Caco-2 (cell line): ENCODE measurements at regions not wholly inside any gene's neighbourhood (a gene's known extent, or its start where the extent isn't known, plus 50 kb on each side); places are given as distances from the start of the nearest gene placed in this dataset.

Experiments
- BruUV-seq: library from RNA; stranded (reverse); fragments of 400-500 nt; replicated peaks from 2 replicates; lab custom pipeline; 2021; lab: Mats Ljungman, UMichigan
- CTCF ChIA-PET: fragments of 300-600 bp; sonication (Branson Sonifier 250); formaldehyde crosslinking; loops from one replicate; lab custom pipeline; 2022; ENCODE audit warnings: antibody characterized with exemption; lab: Charles Lee
- POLR2A ChIA-PET: fragments of 300-600 bp; sonication (Branson Sonifier 250); formaldehyde crosslinking; loops from one replicate; lab custom pipeline; 2022; ENCODE audit warnings: antibody characterized with exemption; lab: Charles Lee
- DNase-seq, 2 experiments: peaks; one replicate each; pipeline versions ENCODE4 v3.0.0 to v3.0.0-alpha.2; 2020 to 2022
- H3K27me3 ChIP-seq: replicated peaks from 2 replicates; pipeline ENCODE4 v1.6.0; 2011; ENCODE audit warnings: low read length; ENCODE audit not compliant: control insufficient read depth, insufficient read depth
- H3K36me3 ChIP-seq: 2 replicates; pipeline ENCODE4 v1.5.1; 2011; ENCODE audit warnings: low read length; ENCODE audit not compliant: control insufficient read depth, insufficient read depth
- H3K4me1 ChIP-seq: fragments of 250-450 bp; sonication (Bioruptor Pico); 2 replicates; pipeline ENCODE4 v1.5.1; 2020; ENCODE audit warnings: mild to moderate bottlenecking
- H3K4me3 ChIP-seq: 2 replicates; pipeline ENCODE4 v1.5.1; 2011; ENCODE audit warnings: low read depth, mild to moderate bottlenecking, control low read depth, low read length
- H3K9me3 ChIP-seq: fragments of 250-450 bp; sonication (Bioruptor Pico); 2 replicates; pipeline ENCODE4 v1.5.1; 2020; ENCODE audit warnings: mild to moderate bottlenecking, moderate library complexity
- H3K27ac Mint-ChIP-seq: one replicate; pipeline ENCODE4 v1.8.0; 2022; ENCODE audit warnings: mixed read lengths; ENCODE audit not compliant: unreplicated experiment
- H3K27me3 Mint-ChIP-seq: one replicate; pipeline ENCODE4 v1.8.0; 2022; ENCODE audit warnings: mixed read lengths; ENCODE audit not compliant: insufficient read depth, unreplicated experiment
- H3K36me3 Mint-ChIP-seq: one replicate; pipeline ENCODE4 v1.8.0; 2022; ENCODE audit warnings: mild to moderate bottlenecking, mixed read lengths; ENCODE audit not compliant: insufficient read depth, unreplicated experiment
- H3K4me1 Mint-ChIP-seq: one replicate; pipeline ENCODE4 v1.8.0; 2022; ENCODE audit warnings: low read depth, mixed read lengths; ENCODE audit not compliant: unreplicated experiment
- H3K4me3 Mint-ChIP-seq: one replicate; pipeline ENCODE4 v1.8.0; 2022; ENCODE audit warnings: mild to moderate bottlenecking, moderate library complexity, mixed read lengths; ENCODE audit not compliant: unreplicated experiment
- H3K9me3 Mint-ChIP-seq: one replicate; pipeline ENCODE4 v1.8.0; 2022; ENCODE audit warnings: mixed read lengths; ENCODE audit not compliant: unreplicated experiment
- CTCF ChIP-seq, 2 experiments: fragments of 200-600 bp in 1 of 2; IDR thresholded peaks; 1 replicate in 1 of 2; 2 replicates in 1 of 2; pipeline versions ENCODE4 v1.5.1 to v1.8.0; 2011 to 2022; ENCODE audit warnings: antibody characterized with exemption in 1 of 2, control low read depth in 1 of 2, inconsistent platforms in 1 of 2, low read depth in 1 of 2, low read length in 1 of 2, mild to moderate bottlenecking in 1 of 2, moderate library complexity in 1 of 2; ENCODE audit not compliant: insufficient read depth in 1 of 2, severe bottlenecking in 1 of 2, unreplicated experiment in 1 of 2
- intact Hi-C: fragments of 100-400 bp; cut with micrococcal nuclease; formaldehyde crosslinking; loops from one replicate; pipeline ENCODE4 v1.10.0; 2022; ENCODE audit not compliant: unreplicated experiment

- intact Hi-C loops: no loop called here
- no peaks in the 10 kb centered on the region for H3K9me3 Mint-ChIP-seq
- no peak overlapping the region for H3K4me3 ChIP-seq
- H3K9me3 ChIP-seq: no peaks in the 10 kb centered on the region
- peaks cover 2% of the 10 kb centered on the region for H3K27me3 Mint-ChIP-seq
- BruUV-seq: no TSS peak
- no peaks in the 10 kb centered on the region for H3K27me3 ChIP-seq
- H3K4me3 Mint-ChIP-seq: no peak overlapping the region
- POLR2A ChIA-PET: no interaction called here
- no peaks in the 10 kb centered on the region for H3K4me1 Mint-ChIP-seq
- no peaks in the 10 kb centered on the region for H3K36me3 Mint-ChIP-seq
- H3K36me3 ChIP-seq: no peaks in the 10 kb centered on the region
- no peak for TF ChIP-seq CTCF (IDR thresholded peaks at IDR 0.05; ENCODE audit: insufficient read depth in 1 of 2, low read depth in 1 of 2, low read length in 1 of 2, severe bottlenecking in 1 of 2, unreplicated experiment in 1 of 2)
- no peak for DNase-seq
- H3K4me1 ChIP-seq: no peaks in the 10 kb centered on the region
- CTCF ChIA-PET: no interaction called here
- no peak overlapping the region for H3K27ac Mint-ChIP-seq
Measured at GRCh38 chr9:82062245-82062644, 73.7 kb downstream of the SPATA31D1 start.

- H3K4me3 Mint-ChIP-seq: no peak overlapping the region
- Histone ChIP-seq H3K9me3 (no peaks in the 10 kb centered on the region), H3K36me3 (no peaks in the 10 kb centered on the region), H3K4me1 (no peaks in the 10 kb centered on the region), H3K27me3 (no peaks in the 10 kb centered on the region), H3K4me3 (no peak overlapping the region)
- H3K27me3 Mint-ChIP-seq: peaks cover 5% of the 10 kb centered on the region
- no peaks in the 10 kb centered on the region for H3K36me3 Mint-ChIP-seq
- no TSS peak for BruUV-seq
- no peaks in the 10 kb centered on the region for H3K9me3 Mint-ChIP-seq
- ChIA-PET CTCF (no interaction called here), POLR2A (no interaction called here)
- intact Hi-C loops: no loop called here
- H3K27ac Mint-ChIP-seq: no peak overlapping the region
- DNase-seq: no peak
- H3K4me1 Mint-ChIP-seq: no peaks in the 10 kb centered on the region
- TF ChIP-seq CTCF (IDR thresholded peaks at IDR 0.05; ENCODE audit: insufficient read depth in 1 of 2, low read depth in 1 of 2, low read length in 1 of 2, severe bottlenecking in 1 of 2, unreplicated experiment in 1 of 2): no peak
Measured at GRCh38 chr9:82073551-82074543, 85.3 kb downstream of the SPATA31D1 start.

GRCh38 chr9:82080265-82080664, 91.7 kb downstream of the SPATA31D1 start:
- peaks cover 5% of the 10 kb centered on the region for H3K27me3 Mint-ChIP-seq
- POLR2A ChIA-PET: no interaction called here
- Histone ChIP-seq H3K27me3 (no peaks in the 10 kb centered on the region), H3K4me3 (no peak overlapping the region), H3K4me1 (no peaks in the 10 kb centered on the region), H3K36me3 (no peaks in the 10 kb centered on the region), H3K9me3 (no peaks in the 10 kb centered on the region)
- no peaks in the 10 kb centered on the region for H3K9me3 Mint-ChIP-seq
- H3K4me3 Mint-ChIP-seq: no peak overlapping the region
- H3K27ac Mint-ChIP-seq: no peak overlapping the region
- H3K4me1 Mint-ChIP-seq: no peaks in the 10 kb centered on the region
- no peaks in the 10 kb centered on the region for H3K36me3 Mint-ChIP-seq
- CTCF ChIA-PET: no interaction called here
- no peak for TF ChIP-seq CTCF (IDR thresholded peaks at IDR 0.05; ENCODE audit: insufficient read depth in 1 of 2, low read depth in 1 of 2, low read length in 1 of 2, severe bottlenecking in 1 of 2, unreplicated experiment in 1 of 2)
- BruUV-seq: no TSS peak
- DNase-seq: no peak
- intact Hi-C loops: no loop called here
